Right renal pelvis (tissue), 4 donors: ENCODE measurements at regions not wholly inside any gene's neighbourhood (a gene's known extent, or its start where the extent isn't known, plus 50 kb on each side); places are given as distances from the start of the nearest gene placed in this dataset.
A peak's percentile ranks its signal among the peaks of the same experiment; 100 is the strongest.

Experiments
- DNase-seq, 4 donors: peaks; one replicate each; pipeline ENCODE4 v3.0.0-alpha.2; 2013; ENCODE audit warnings: low read depth in 4 of 4, low spot score in 3 of 4, missing footprints in 1 of 4

- no peak for DNase-seq
These were observed 197.7 kb upstream of the GSE1 start for GRCh38 chr16:85415196-85416090.

DNA sequence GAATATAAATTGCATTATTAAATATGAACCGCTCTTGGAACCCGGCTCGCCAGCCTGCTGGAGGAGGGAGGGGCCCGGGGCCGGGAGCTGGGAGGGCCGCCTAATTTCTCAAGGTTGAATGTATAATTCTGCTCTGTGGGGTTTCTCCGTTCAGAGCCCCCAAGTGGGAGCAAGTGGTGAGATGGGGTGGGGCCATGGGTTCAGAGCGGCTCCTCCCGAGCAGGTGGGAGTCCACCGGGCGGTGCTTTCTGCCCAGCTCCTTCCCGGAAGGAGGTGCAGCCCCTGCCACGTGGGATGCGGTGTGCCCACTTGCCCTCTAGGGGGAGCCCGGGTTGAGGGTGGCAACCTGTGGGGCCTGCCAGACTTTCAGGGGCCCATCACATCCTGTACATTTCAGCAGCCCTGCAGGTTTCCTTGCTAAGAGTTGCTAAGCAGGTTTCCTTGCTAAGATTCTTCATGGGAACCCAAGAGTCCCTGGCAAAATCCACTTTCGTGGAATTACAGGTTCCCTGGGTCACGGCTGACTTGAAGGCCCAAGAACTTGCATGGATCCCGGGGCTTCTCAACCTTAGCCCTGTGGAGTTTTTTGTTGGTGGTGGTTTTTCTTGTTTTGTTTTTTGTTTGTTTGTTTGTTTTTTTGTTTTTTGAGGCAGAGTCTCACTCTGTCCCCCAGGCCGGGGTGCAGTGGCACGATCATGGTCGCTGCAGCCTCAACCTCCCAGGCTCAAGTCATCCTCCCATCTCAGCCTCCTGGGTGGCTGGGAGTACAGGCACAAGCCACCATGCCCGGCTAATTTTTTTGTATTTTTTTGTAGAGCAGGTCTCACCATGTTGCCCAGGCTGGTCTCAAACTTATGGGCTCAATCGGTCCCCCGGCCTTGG is 196.7 kb upstream of the GSE1 start:
- peak in 1 of 4 donors; percentile 35 for DNase-seq

DNA sequence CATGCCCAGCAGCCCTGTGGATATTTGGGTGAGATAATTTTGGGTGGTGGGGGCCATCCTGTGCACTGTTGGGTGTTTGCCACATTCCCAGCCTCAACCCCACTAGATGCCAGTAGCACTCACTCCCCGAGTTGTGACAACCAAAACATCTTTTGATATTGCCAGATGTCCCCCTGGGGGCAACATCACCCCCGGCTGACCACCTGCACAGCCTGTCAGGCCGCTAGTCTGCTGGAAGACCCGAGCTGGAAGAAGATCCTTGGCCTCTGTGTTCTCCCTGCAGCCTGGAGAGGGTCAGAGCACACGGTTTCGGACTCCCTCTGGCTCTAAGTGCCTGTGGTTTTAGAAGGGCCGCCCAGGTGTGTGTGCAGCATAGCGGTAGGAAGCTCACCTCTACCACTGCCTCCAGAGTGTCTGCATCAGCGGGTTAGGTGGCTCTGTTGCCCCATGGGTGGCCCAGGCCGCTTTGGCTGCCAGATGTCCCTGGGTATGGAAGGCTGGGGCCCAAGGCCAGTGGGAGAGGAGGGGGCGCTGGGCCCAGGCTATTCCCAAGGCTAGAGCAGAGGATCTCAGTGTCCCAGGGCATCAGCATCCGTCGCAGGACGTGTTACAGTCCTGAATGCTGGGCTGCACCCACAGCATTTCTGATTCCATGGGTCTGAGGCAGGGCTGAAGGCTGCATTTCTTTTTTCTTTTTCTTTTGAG is 195.8 kb upstream of the GSE1 start:
- DNase-seq, result no peak

GRCh38 chr16:85418978-85419491 is 194.1 kb upstream of the GSE1 start:
- DNase-seq, result no peak

DNA sequence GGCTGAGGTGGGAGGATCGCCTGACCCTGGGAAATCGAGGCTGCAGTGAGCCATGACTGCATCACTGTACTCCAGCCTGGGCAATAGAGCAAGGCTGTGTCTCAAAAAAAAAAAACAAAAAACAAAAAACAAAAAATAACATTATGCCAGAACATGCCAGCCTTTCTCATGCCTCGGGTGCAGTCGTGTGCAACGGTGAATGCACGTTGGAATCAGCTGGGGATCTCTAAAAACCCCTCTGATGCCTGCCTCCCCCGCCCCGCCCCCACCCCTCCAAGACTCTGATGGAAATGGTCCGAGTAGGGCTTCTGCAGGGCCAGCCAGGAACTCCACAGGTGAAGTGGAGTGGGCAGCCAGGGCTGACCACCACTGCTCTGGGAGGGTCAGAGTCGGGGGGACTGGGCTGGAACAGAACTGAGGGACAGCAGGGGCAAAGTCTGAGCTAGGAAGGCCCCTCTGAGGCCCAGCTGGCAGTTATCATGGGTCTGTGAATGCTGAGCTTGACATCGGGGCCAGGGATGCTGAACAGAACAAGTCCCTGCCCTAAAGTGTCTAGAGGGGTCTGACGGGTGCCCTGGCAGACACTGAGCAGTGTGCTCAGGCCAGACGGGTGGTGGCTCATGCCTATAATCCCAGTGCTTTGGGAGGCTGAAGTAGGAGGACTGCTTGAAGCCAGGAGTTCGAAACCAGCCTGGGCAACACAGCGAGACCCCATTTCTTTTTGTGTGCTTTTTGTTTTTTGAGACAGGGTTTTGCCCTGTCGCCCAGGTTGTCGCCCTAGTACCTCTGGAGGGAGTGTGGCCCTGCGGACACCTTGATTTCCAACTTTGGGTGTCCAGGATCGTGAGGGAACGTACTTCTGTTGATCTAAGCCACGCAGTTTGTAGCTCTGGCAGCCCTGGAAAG is 193.4 kb upstream of the GSE1 start:
- DNase-seq, result no peak

DNA sequence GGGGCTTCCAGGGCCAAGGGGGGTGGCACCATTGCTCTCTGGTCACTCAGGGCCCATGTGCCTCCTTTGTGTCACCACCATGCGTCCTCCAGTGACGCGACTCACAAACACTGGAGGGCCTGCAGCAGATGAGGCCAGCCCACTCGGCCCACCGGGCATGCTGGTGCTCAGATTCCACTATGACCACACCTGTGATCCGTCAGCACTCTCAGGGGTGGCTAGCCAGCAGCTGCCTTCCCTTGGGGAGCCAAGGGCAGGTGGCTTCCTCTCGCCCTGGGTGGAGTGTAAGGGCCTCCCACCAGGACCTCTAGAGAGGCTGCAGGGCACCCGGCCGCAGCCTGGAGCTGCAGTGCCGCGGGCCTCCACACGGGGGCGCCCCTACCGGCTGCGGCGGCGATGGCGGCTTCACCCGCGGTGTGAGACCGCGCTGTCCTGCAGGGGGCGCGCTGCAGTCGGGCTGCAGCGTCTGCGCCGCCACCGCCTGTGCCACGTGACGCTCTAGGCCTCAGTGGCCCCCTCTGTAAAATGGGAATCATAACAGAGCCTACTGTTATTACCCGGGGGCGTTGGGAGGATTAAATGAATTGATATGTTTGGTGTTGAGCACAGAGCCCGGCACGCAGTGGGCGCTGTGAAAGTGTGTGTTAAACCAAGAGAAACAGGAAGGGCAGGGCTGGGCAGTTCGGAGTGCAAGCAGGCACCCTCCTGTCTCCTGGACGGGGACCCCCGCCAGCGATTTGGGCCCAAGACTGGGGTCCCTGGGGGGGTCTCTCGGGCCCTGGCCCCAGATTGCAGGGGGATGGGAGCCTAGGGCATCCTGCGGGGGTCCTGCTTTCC is 192.4 kb upstream of the GSE1 start:
- DNase-seq, result no peak

DNA sequence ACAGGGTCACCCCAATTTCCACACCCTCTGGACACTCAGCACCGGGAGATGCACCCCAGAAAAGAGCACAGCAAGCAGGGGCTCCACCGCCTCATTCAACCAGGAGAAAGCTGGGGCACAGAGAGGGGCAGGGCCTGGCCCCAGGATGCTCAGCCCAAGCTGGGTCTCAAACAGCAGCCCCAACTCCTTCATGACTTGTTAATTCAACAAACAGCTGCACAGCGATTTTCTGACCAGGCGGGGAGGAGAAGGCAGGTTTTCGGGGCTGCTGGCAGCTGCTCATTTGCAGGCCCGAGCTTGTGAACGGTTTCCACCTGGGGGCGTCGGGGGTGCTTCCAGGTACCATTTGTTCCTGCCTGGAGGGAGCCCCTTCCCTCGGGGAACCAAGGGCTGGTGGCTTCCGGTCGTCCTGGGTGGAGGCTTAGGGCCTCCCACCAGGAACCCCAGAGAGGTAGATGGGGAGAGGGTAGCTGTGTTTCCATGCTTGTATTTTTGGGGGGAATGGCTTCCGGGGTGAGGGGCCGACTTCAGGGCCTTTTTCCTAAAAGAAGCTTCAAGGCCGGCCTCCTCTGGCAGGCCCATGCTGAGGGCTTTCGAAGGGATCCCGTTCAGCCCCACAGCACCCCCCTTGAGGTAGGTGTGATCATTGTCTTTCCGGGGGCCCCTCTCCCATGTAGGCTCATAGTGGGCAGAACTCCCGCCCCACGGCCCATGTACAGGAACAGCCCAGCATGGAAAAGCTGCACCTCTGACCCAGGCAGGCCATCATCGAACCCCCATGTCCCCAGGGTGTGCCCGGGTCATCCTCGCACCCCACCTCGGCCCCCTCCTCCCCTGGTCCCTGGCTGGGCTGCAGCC is 191.6 kb upstream of the GSE1 start:
- no peak for DNase-seq

DNA sequence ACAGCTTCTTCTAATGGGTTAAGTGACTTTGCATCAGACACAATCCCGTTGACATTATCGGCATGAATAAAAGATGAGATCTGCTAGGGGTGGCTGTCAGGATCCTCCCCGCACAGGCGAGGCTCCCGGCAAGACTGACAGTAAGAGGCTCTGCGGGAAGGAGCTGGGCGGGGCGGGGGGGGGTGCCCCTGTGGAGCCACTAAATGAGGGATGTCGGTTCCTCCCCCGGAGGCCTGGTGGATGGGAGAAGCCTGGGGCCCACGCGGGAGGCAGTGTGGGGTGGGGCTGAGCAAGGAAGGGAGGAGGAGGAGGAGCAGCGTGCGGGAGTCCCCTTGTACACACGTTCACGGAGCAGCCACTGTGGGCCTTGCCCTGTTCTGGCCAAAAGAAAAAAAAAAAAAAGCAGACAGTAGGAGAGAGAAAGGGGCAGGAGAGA is 190.9 kb upstream of the GSE1 start:
- no peak for DNase-seq

GRCh38 chr16:85422632-85423550 is 190.2 kb upstream of the GSE1 start:
- DNase-seq, result no peak

- DNase-seq, result no peak
These were observed 189.5 kb upstream of the GSE1 start for GRCh38 chr16:85423631-85424030.

GRCh38 chr16:85424260-85425073 is 188.7 kb upstream of the GSE1 start:
- DNase-seq, result no peak

GRCh38 chr16:85425074-85425662 is 188.0 kb upstream of the GSE1 start:
- no peak for DNase-seq

- no peak for DNase-seq
These were observed 186.3 kb upstream of the GSE1 start for GRCh38 chr16:85426806-85427205.

- no peak for DNase-seq
These were observed 184.8 kb upstream of the GSE1 start for GRCh38 chr16:85428168-85428898.
